H7 (cell line): ENCODE measurements at regions not wholly inside any gene's neighbourhood (a gene's known extent, or its start where the extent isn't known, plus 50 kb on each side); places are given as distances from the start of the nearest gene placed in this dataset.

Experiments
- DNase-seq: peaks from one replicate; pipeline ENCODE4 v3.0.0; 2012
- H3K27me3 ChIP-seq: 2 replicates; pipeline ENCODE4 v1.6.0; 2011; ENCODE audit warnings: mild to moderate bottlenecking, low read length; ENCODE audit not compliant: control insufficient read depth, insufficient read depth
- H3K36me3 ChIP-seq: replicated peaks from 2 replicates; pipeline ENCODE4 v1.5.1; 2011; ENCODE audit warnings: low read length; ENCODE audit not compliant: control insufficient read depth, insufficient read depth
- H3K4me3 ChIP-seq: 2 replicates; pipeline ENCODE4 v1.5.1; 2011; ENCODE audit warnings: low read depth, mild to moderate bottlenecking, control low read depth, low read length, moderate library complexity; ENCODE audit not compliant: insufficient read depth

DNA sequence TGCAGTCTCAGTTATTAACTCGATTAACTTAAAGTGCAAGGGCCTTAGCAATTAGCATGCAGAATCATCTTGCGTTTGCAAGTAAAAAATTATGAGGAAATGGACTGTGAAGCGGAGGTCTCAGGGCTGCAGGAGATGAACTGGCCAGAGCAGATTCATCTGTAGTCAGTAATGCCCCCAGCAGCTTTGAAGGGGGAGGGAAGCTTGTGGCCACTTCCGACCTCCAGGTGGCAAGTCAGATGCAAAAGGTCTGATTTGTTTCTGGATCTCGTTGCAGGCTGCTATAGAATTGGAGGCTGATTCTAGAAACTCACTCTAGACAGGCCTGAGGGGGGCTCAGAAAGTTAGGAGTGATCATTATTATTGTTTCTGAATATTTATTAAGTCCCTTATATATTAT lies 107.4 kb upstream of the RGS6 start:
- peak; percentile 18 for DNase-seq
- Histone ChIP-seq H3K27me3 (no peaks in the 10 kb centered on the region), H3K4me3 (no peak overlapping the region), H3K36me3 (no peaks in the 10 kb centered on the region)

DNA sequence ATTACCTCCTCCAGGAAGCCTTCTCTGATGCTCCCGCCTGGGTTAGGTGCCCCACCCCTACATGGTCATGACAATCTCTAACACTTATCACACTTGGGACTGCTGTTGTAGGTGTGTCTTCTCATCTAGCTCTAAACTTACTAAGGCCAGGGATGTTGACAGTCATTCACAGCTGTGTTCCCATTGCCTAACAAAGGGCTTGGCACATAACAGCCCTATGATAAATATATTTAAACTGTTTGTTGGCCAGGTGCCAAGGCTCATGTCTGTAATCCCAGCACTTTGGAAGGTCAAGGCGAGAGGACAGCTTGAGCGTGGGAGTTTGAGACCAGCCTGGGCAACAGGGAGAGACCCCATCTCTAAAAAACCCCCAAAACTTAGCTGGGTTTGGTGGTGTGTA lies 98.8 kb upstream of the RGS6 start:
- no peak for DNase-seq
- H3K4me3 ChIP-seq, result no peak overlapping the region
- H3K27me3 ChIP-seq, result no peaks in the 10 kb centered on the region
- H3K36me3 ChIP-seq, result no peaks in the 10 kb centered on the region

- Histone ChIP-seq H3K36me3 (no peaks in the 10 kb centered on the region), H3K27me3 (no peaks in the 10 kb centered on the region), H3K4me3 (no peak overlapping the region)
- DNase-seq, result peak; percentile 8
Observed at GRCh38 chr14:71834284-71835204, 97.7 kb upstream of the RGS6 start.

GRCh38 chr14:71852181-71852580 lies 80.0 kb upstream of the RGS6 start:
- no peak for DNase-seq
- Histone ChIP-seq H3K27me3 (no peaks in the 10 kb centered on the region), H3K36me3 (no peaks in the 10 kb centered on the region; the same call in 1 of the 2 replicates), H3K4me3 (no peak overlapping the region)

- DNase-seq, result peak; percentile 56
- no peaks in the 10 kb centered on the region for H3K27me3 ChIP-seq
- no peak overlapping the region for H3K4me3 ChIP-seq
Observed at GRCh38 chr14:71855399-71856036, 76.7 kb upstream of the RGS6 start.

GRCh38 chr14:71856199-71856919 lies 75.9 kb upstream of the RGS6 start:
- no peaks in the 10 kb centered on the region for H3K27me3 ChIP-seq
- DNase-seq, result no peak
- H3K4me3 ChIP-seq, result no peak overlapping the region
- H3K36me3 ChIP-seq, result no peaks in the 10 kb centered on the region; the same call in 1 of the 2 replicates

More at GRCh38 chr14:71855399-71856036, 76.7 kb upstream of the RGS6 start:
- no peaks in the 10 kb centered on the region; the same call in 1 of the 2 replicates for H3K36me3 ChIP-seq

DNA sequence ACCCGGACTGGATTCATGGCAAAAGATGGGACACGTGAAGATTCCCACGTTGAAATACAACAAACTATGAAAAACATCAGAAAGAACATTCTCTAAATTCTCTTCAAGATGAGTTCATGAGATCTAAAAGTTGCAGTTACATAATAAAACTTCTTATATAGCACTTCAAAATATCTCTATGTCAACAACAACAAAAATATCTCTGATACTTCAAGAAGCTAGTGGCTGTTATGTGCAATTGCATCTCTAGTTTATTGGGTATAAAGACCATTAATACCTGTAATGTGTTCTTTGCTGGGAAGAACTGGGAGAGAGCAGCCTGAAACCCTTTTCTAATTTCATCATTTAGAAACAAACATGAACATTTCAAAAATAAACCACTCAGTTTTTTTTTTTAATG lies 69.2 kb upstream of the RGS6 start:
- DNase-seq, result no peak
- Histone ChIP-seq H3K27me3 (no peaks in the 10 kb centered on the region), H3K36me3 (no peaks in the 10 kb centered on the region), H3K4me3 (no peak overlapping the region)

GRCh38 chr14:71863766-71864165 lies 68.5 kb upstream of the RGS6 start:
- no peaks in the 10 kb centered on the region for H3K27me3 ChIP-seq
- no peak overlapping the region for H3K4me3 ChIP-seq
- H3K36me3 ChIP-seq, result no peaks in the 10 kb centered on the region
- no peak for DNase-seq
